HEK293T (cell line): ENCODE measurements at regions not wholly inside any gene's neighbourhood (a gene's known extent, or its start where the extent isn't known, plus 50 kb on each side); places are given as distances from the start of the nearest gene placed in this dataset.

ENCODE experiments used
- CTCF ChIA-PET: fragments of 350-600 bp; formaldehyde crosslinking; extraction: SDS; loops from one replicate; lab custom pipeline; 2021; ENCODE audit warnings: antibody characterized with exemption, inconsistent platforms; lab: Yijun Ruan, JAX
- POLR2A ChIA-PET: fragments of 350-600 bp; formaldehyde crosslinking; extraction: SDS; loops from one replicate; lab custom pipeline; 2020; ENCODE audit warnings: antibody characterized with exemption, inconsistent platforms; lab: Yijun Ruan, JAX
- DNase-seq: peaks from one replicate; pipeline ENCODE4 v3.0.0; 2012; ENCODE audit warnings: mixed read lengths; ENCODE audit errors: extremely low spot score
- ARNT ChIP-seq: fragments of 450-650 bp; IDR thresholded peaks from 2 replicates; pipeline ENCODE4 v1.6.1; 2017; ENCODE audit warnings: mild to moderate bottlenecking
- BHLHE40 ChIP-seq: fragments of 450-650 bp; IDR thresholded peaks from 2 replicates; pipeline ENCODE4 v1.6.1; 2016; ENCODE audit warnings: mild to moderate bottlenecking, moderate library complexity, borderline replicate concordance
- CTBP1 ChIP-seq: fragments of 450-650 bp; IDR thresholded peaks from 2 replicates; pipeline ENCODE4 v1.6.1; 2016; ENCODE audit warnings: borderline replicate concordance
- ELF4 ChIP-seq: fragments of 450-650 bp; IDR thresholded peaks from 2 replicates; pipeline ENCODE4 v1.6.1; 2017; ENCODE audit warnings: antibody characterized with exemption
- FOXA1 ChIP-seq: fragments of 450-650 bp; IDR thresholded peaks from 2 replicates; pipeline ENCODE4 v1.6.1; 2016; ENCODE audit warnings: mild to moderate bottlenecking
- FOXK2 ChIP-seq: fragments of 450-650 bp; IDR thresholded peaks from 2 replicates; pipeline ENCODE4 v1.6.1; 2016; ENCODE audit warnings: mild to moderate bottlenecking
- FOXM1 ChIP-seq: fragments of 450-650 bp; IDR thresholded peaks from 2 replicates; pipeline ENCODE4 v1.6.1; 2017; ENCODE audit warnings: mild to moderate bottlenecking, borderline replicate concordance
- HDGF ChIP-seq: fragments of 450-650 bp; IDR thresholded peaks from 2 replicates; pipeline ENCODE4 v1.6.1; 2017; ENCODE audit warnings: antibody characterized with exemption, borderline replicate concordance
- L3MBTL2 ChIP-seq: fragments of 450-650 bp; conservative IDR thresholded peaks from 2 replicates; pipeline ENCODE4 v1.6.1; 2016; ENCODE audit warnings: mild to moderate bottlenecking
- LEF1 ChIP-seq: fragments of 450-650 bp; IDR thresholded peaks from 2 replicates; pipeline ENCODE4 v1.6.1; 2017; ENCODE audit warnings: mild to moderate bottlenecking, borderline replicate concordance
- NFRKB ChIP-seq: fragments of 450-650 bp; IDR thresholded peaks from 2 replicates; pipeline ENCODE4 v1.6.1; 2016; ENCODE audit warnings: mild to moderate bottlenecking, moderate library complexity
- PKNOX1 ChIP-seq: fragments of 450-650 bp; IDR thresholded peaks from 2 replicates; pipeline ENCODE4 v1.6.1; 2016
- SP1 ChIP-seq: fragments of 450-650 bp; IDR thresholded peaks from 2 replicates; pipeline ENCODE4 v1.6.1; 2017
- SUZ12 ChIP-seq: fragments of 450-650 bp; IDR thresholded peaks from 2 replicates; pipeline ENCODE4 v1.6.1; 2016; ENCODE audit warnings: mild to moderate bottlenecking
- TARDBP ChIP-seq: fragments of 450-650 bp; IDR thresholded peaks from 2 replicates; pipeline ENCODE4 v1.6.1; 2016
- ZNF384 ChIP-seq: fragments of 450-650 bp; IDR thresholded peaks from 2 replicates; pipeline ENCODE4 v1.6.1; 2016

- ChIA-PET CTCF (no interaction called here), POLR2A (no interaction called here)
- TF ChIP-seq SP1 = no peak
- no peak for TF ChIP-seq FOXK2
- TF ChIP-seq PKNOX1 = no peak
- TF ChIP-seq NFRKB = no peak
- no peak for TF ChIP-seq FOXA1
- TF ChIP-seq ELF4 = no peak
- TF ChIP-seq TARDBP = no peak
- no peak for DNase-seq
Measured at GRCh38 chr3:43218156-43218555, 68.2 kb upstream of the SNRK start.

- no peak for TF ChIP-seq CTBP1
- no peak for TF ChIP-seq NFRKB
- no peak for TF ChIP-seq L3MBTL2
- TF ChIP-seq PKNOX1 = no peak
- TF ChIP-seq FOXA1 = no peak
- TF ChIP-seq ARNT = no peak
- TF ChIP-seq LEF1 = no peak
- TF ChIP-seq SP1 = no peak
- TF ChIP-seq SUZ12 = no peak
- no peak for TF ChIP-seq FOXK2
- no peak for TF ChIP-seq ELF4
- no peak for TF ChIP-seq TARDBP
- TF ChIP-seq HDGF = no peak
- TF ChIP-seq FOXM1 = no peak
- no peak for TF ChIP-seq ZNF384
- no peak for TF ChIP-seq BHLHE40
- POLR2A ChIA-PET = no interaction called here
- DNase-seq = no peak
Measured at GRCh38 chr3:43217633-43218032, 68.7 kb upstream of the SNRK start.

GRCh38 chr3:43217206-43217605, 69.1 kb upstream of the SNRK start:
- ChIA-PET POLR2A (no interaction called here), CTCF (no interaction called here)
- DNase-seq = no peak
- TF ChIP-seq ARNT (no peak), ELF4 (no peak), ZNF384 (no peak)

More at GRCh38 chr3:43217633-43218032, 68.7 kb upstream of the SNRK start:
- CTCF ChIA-PET = no interaction called here

GRCh38 chr3:43215663-43216275, 70.6 kb upstream of the SNRK start:
- POLR2A ChIA-PET = no interaction called here
- TF ChIP-seq TARDBP (no peak), FOXK2 (no peak), SUZ12 (no peak), SP1 (no peak), HDGF (no peak), L3MBTL2 (no peak), PKNOX1 (no peak), LEF1 (no peak), CTBP1 (no peak), ZNF384 (no peak), FOXA1 (no peak), FOXM1 (no peak)
- CTCF ChIA-PET = no interaction called here

GRCh38 chr3:43215138-43215537, 71.2 kb upstream of the SNRK start:
- DNase-seq = no peak
- POLR2A ChIA-PET = no interaction called here
- TF ChIP-seq SP1 = no peak
- no peak for TF ChIP-seq SUZ12
- no peak for TF ChIP-seq ELF4
- no peak for TF ChIP-seq L3MBTL2
- TF ChIP-seq PKNOX1 = no peak
- CTCF ChIA-PET = no interaction called here

More at GRCh38 chr3:43215663-43216275, 70.6 kb upstream of the SNRK start:
- no peak for DNase-seq

- TF ChIP-seq SP1 (no peak), LEF1 (no peak), NFRKB (no peak)
- POLR2A ChIA-PET = no interaction called here
- no peak for DNase-seq
- CTCF ChIA-PET = no interaction called here
Measured at GRCh38 chr3:43214616-43215015, 71.7 kb upstream of the SNRK start.

GRCh38 chr3:43213631-43214030, 72.7 kb upstream of the SNRK start:
- ChIA-PET CTCF (no interaction called here), POLR2A (no interaction called here)
- TF ChIP-seq SUZ12 (no peak), BHLHE40 (no peak), L3MBTL2 (no peak), ARNT (no peak), ELF4 (no peak), FOXK2 (no peak), ZNF384 (no peak), CTBP1 (no peak), PKNOX1 (no peak), LEF1 (no peak), FOXA1 (no peak), TARDBP (no peak), HDGF (no peak), NFRKB (no peak), SP1 (no peak)
- DNase-seq = no peak
